IMR-90 (cell line): ENCODE measurements at regions not wholly inside any gene's neighbourhood (a gene's known extent, or its start where the extent isn't known, plus 50 kb on each side); places are given as distances from the start of the nearest gene placed in this dataset.

ENCODE experiments used
- POLR2A ChIP-seq: IDR thresholded peaks from 2 replicates; pipeline ENCODE4 v1.6.1; 2012; ENCODE audit warnings: mild to moderate bottlenecking, low read depth, low read length
- TF ChIP-seq, protein P1 (sequence below): conservative IDR thresholded peaks from 2 replicates; pipeline ENCODE4 v1.5.1; 2012; ENCODE audit warnings: mild to moderate bottlenecking, low read depth, low read length, improper control_type of control experiment

DNA sequence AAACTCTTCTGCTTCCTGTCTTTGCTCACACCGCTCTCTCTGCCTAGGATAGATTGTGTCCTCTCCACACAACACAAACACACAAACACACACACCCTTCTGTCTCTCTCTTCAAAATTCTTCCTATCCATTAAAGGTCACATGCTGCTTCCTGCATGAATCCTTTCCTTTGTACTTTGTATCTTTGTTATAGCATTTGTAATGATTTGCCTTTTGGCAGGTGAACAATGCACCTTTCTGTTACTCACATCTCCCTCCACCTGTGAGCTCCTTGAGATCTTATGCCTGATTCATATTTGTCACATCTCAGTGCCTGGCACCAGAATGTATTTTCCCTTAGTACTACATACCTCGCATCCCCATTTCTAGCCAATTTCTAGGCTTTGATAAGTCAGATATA is 251.4 kb upstream of the UMPS start:
- TF ChIP-seq, protein P1, sequence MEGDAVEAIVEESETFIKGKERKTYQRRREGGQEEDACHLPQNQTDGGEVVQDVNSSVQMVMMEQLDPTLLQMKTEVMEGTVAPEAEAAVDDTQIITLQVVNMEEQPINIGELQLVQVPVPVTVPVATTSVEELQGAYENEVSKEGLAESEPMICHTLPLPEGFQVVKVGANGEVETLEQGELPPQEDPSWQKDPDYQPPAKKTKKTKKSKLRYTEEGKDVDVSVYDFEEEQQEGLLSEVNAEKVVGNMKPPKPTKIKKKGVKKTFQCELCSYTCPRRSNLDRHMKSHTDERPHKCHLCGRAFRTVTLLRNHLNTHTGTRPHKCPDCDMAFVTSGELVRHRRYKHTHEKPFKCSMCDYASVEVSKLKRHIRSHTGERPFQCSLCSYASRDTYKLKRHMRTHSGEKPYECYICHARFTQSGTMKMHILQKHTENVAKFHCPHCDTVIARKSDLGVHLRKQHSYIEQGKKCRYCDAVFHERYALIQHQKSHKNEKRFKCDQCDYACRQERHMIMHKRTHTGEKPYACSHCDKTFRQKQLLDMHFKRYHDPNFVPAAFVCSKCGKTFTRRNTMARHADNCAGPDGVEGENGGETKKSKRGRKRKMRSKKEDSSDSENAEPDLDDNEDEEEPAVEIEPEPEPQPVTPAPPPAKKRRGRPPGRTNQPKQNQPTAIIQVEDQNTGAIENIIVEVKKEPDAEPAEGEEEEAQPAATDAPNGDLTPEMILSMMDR = no peak
- no peak for TF ChIP-seq POLR2A
